Gastroesophageal sphincter (tissue), 3 donors: ENCODE measurements at regions not wholly inside any gene's neighbourhood (a gene's known extent, or its start where the extent isn't known, plus 50 kb on each side); places are given as distances from the start of the nearest gene placed in this dataset.

ENCODE experiments used
- EP300 ChIP-seq: sonication (generic); formaldehyde crosslinking; IDR thresholded peaks from one replicate; pipeline ENCODE4 v1.6.1; 2017; ENCODE audit warnings: antibody characterized with exemption, mild to moderate bottlenecking
- POLR2A ChIP-seq, 2 donors: fragments of 450-650 bp; IDR thresholded peaks; one replicate each; pipeline ENCODE4 v1.6.1; 2017; ENCODE audit warnings: antibody characterized with exemption in 2 of 2, mild to moderate bottlenecking in 2 of 2, moderate library complexity in 1 of 2
- POLR2AphosphoS5 ChIP-seq: sonication (generic); formaldehyde crosslinking; IDR thresholded peaks from one replicate; pipeline ENCODE4 v1.6.1; 2017; ENCODE audit warnings: antibody characterized with exemption
- TF ChIP-seq, protein P1 (sequence below), 4 experiments: fragments of 200-600 bp in 2 of 4; fragments of 450-650 bp in 2 of 4; sonication (generic) in 1 of 4; IDR thresholded peaks; one replicate each; pipeline ENCODE4 v1.5.1; 2017 to 2019; ENCODE audit warnings: antibody characterized with exemption in 4 of 4, mild to moderate bottlenecking in 2 of 4, moderate library complexity in 2 of 4

DNA sequence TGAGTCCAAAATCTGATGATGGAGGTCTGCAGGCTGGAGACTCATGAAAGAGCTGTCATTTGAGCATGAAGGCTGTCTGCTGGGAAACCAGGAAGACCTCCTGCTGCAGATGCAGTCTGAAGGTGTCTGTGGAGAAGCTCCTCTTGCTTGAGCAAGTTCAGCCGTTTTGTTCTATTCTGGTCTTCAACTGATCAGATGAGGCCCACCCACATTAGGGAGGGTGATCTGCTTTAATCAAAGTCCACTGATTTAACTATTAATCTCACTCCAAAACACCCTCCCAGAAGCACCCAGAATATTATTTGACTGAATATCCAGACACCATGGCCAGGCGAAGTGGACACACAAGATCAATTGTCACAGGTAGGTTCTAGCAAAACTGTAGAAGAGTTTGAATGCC lies 116.5 kb downstream of the GATA3 start:
- TF ChIP-seq, protein P1, sequence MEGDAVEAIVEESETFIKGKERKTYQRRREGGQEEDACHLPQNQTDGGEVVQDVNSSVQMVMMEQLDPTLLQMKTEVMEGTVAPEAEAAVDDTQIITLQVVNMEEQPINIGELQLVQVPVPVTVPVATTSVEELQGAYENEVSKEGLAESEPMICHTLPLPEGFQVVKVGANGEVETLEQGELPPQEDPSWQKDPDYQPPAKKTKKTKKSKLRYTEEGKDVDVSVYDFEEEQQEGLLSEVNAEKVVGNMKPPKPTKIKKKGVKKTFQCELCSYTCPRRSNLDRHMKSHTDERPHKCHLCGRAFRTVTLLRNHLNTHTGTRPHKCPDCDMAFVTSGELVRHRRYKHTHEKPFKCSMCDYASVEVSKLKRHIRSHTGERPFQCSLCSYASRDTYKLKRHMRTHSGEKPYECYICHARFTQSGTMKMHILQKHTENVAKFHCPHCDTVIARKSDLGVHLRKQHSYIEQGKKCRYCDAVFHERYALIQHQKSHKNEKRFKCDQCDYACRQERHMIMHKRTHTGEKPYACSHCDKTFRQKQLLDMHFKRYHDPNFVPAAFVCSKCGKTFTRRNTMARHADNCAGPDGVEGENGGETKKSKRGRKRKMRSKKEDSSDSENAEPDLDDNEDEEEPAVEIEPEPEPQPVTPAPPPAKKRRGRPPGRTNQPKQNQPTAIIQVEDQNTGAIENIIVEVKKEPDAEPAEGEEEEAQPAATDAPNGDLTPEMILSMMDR (IDR thresholded peaks at IDR 0.05): no peak
- no peak for TF ChIP-seq POLR2A (IDR thresholded peaks at IDR 0.05)
- TF ChIP-seq POLR2AphosphoS5: no peak
- TF ChIP-seq EP300: no peak
